Activated naive CD4-positive, alpha-beta T cell treated with anti-CD3 and anti-CD28 coated beads, Interleukin-2, amount 50 U/mL, for 24 hours (primary cell): ENCODE measurements at regions not wholly inside any gene's neighbourhood (a gene's known extent, or its start where the extent isn't known, plus 50 kb on each side); places are given as distances from the start of the nearest gene placed in this dataset.

Experiments used
- H3K27ac Mint-ChIP-seq: one replicate; pipeline ENCODE4 v1.8.0; 2021; ENCODE audit warnings: mild to moderate bottlenecking, mixed read lengths
- H3K27me3 Mint-ChIP-seq: one replicate; pipeline ENCODE4 v1.8.0; 2021; ENCODE audit warnings: mixed read lengths
- H3K36me3 Mint-ChIP-seq: one replicate; pipeline ENCODE4 v1.8.0; 2021; ENCODE audit warnings: mixed read lengths
- H3K4me1 Mint-ChIP-seq: one replicate; pipeline ENCODE4 v1.8.0; 2021; ENCODE audit warnings: mixed read lengths
- H3K4me3 Mint-ChIP-seq: one replicate; pipeline ENCODE4 v1.8.0; 2021; ENCODE audit warnings: mild to moderate bottlenecking, mixed read lengths
- H3K9me3 Mint-ChIP-seq: one replicate; pipeline ENCODE4 v1.8.0; 2021; ENCODE audit warnings: mixed read lengths

GRCh38 chr10:111338035-111338434 is 261.2 kb downstream of the ADRA2A start:
- no peak overlapping the region for H3K4me3 Mint-ChIP-seq
- no peaks in the 10 kb centered on the region for H3K36me3 Mint-ChIP-seq
- no peak overlapping the region for H3K27ac Mint-ChIP-seq
- H3K27me3 Mint-ChIP-seq, result peaks cover 4% of the 10 kb centered on the region
- H3K9me3 Mint-ChIP-seq, result peaks cover 12% of the 10 kb centered on the region
- H3K4me1 Mint-ChIP-seq, result no peaks in the 10 kb centered on the region

GRCh38 chr10:111338805-111339204 is 262.0 kb downstream of the ADRA2A start:
- H3K4me1 Mint-ChIP-seq, result no peaks in the 10 kb centered on the region
- no peak overlapping the region for H3K4me3 Mint-ChIP-seq
- H3K36me3 Mint-ChIP-seq, result no peaks in the 10 kb centered on the region
- peaks cover 4% of the 10 kb centered on the region for H3K27me3 Mint-ChIP-seq
- H3K27ac Mint-ChIP-seq, result no peak overlapping the region
- H3K9me3 Mint-ChIP-seq, result peaks cover 12% of the 10 kb centered on the region

- H3K4me1 Mint-ChIP-seq, result no peaks in the 10 kb centered on the region
- no peak overlapping the region for H3K4me3 Mint-ChIP-seq
- no peaks in the 10 kb centered on the region for H3K36me3 Mint-ChIP-seq
- H3K27ac Mint-ChIP-seq, result no peak overlapping the region
- peaks cover 5% of the 10 kb centered on the region for H3K27me3 Mint-ChIP-seq
- peaks cover 11% of the 10 kb centered on the region for H3K9me3 Mint-ChIP-seq
These were observed 268.0 kb downstream of the ADRA2A start for GRCh38 chr10:111344804-111345203.

GRCh38 chr10:111347386-111348013 is 270.7 kb downstream of the ADRA2A start:
- no peaks in the 10 kb centered on the region for H3K9me3 Mint-ChIP-seq
- no peak overlapping the region for H3K27ac Mint-ChIP-seq
- no peak overlapping the region for H3K4me3 Mint-ChIP-seq
- peaks cover 14% of the 10 kb centered on the region for H3K27me3 Mint-ChIP-seq
- no peaks in the 10 kb centered on the region for H3K4me1 Mint-ChIP-seq
- no peaks in the 10 kb centered on the region for H3K36me3 Mint-ChIP-seq

GRCh38 chr10:111348076-111348475 is 271.2 kb downstream of the ADRA2A start:
- Mint-ChIP-seq H3K27me3 (peaks cover 16% of the 10 kb centered on the region), H3K36me3 (no peaks in the 10 kb centered on the region), H3K27ac (no peak overlapping the region), H3K9me3 (no peaks in the 10 kb centered on the region), H3K4me1 (no peaks in the 10 kb centered on the region), H3K4me3 (no peak overlapping the region)

GRCh38 chr10:111354859-111355258 is 278.0 kb downstream of the ADRA2A start:
- H3K4me3 Mint-ChIP-seq, result no peak overlapping the region
- no peaks in the 10 kb centered on the region for H3K9me3 Mint-ChIP-seq
- H3K4me1 Mint-ChIP-seq, result no peaks in the 10 kb centered on the region
- no peaks in the 10 kb centered on the region for H3K36me3 Mint-ChIP-seq
- H3K27me3 Mint-ChIP-seq, result peaks cover 35% of the 10 kb centered on the region
- no peak overlapping the region for H3K27ac Mint-ChIP-seq

GRCh38 chr10:111356571-111356970 is 279.7 kb downstream of the ADRA2A start:
- Mint-ChIP-seq H3K4me3 (no peak overlapping the region), H3K27ac (no peak overlapping the region), H3K9me3 (no peaks in the 10 kb centered on the region), H3K4me1 (no peaks in the 10 kb centered on the region), H3K36me3 (no peaks in the 10 kb centered on the region), H3K27me3 (peaks cover 31% of the 10 kb centered on the region)

GRCh38 chr10:111357859-111358258 is 281.0 kb downstream of the ADRA2A start:
- no peaks in the 10 kb centered on the region for H3K4me1 Mint-ChIP-seq
- H3K27ac Mint-ChIP-seq, result no peak overlapping the region

GRCh38 chr10:111360260-111360925 is 283.6 kb downstream of the ADRA2A start:
- Mint-ChIP-seq H3K4me3 (no peak overlapping the region), H3K4me1 (no peaks in the 10 kb centered on the region), H3K27me3 (peaks cover 21% of the 10 kb centered on the region), H3K27ac (no peak overlapping the region), H3K36me3 (no peaks in the 10 kb centered on the region), H3K9me3 (no peaks in the 10 kb centered on the region)

More at GRCh38 chr10:111357859-111358258, 281.0 kb downstream of the ADRA2A start:
- no peak overlapping the region for H3K4me3 Mint-ChIP-seq
- H3K36me3 Mint-ChIP-seq, result no peaks in the 10 kb centered on the region
- peaks cover 26% of the 10 kb centered on the region for H3K27me3 Mint-ChIP-seq
- no peaks in the 10 kb centered on the region for H3K9me3 Mint-ChIP-seq

GRCh38 chr10:111367531-111367930 is 290.7 kb downstream of the ADRA2A start:
- no peak overlapping the region for H3K4me3 Mint-ChIP-seq
- H3K9me3 Mint-ChIP-seq, result no peaks in the 10 kb centered on the region
- H3K27ac Mint-ChIP-seq, result no peak overlapping the region
- no peaks in the 10 kb centered on the region for H3K4me1 Mint-ChIP-seq
- peaks cover 18% of the 10 kb centered on the region for H3K27me3 Mint-ChIP-seq
- H3K36me3 Mint-ChIP-seq, result no peaks in the 10 kb centered on the region

- H3K4me3 Mint-ChIP-seq, result no peak overlapping the region
These were observed 293.3 kb downstream of the ADRA2A start for GRCh38 chr10:111370101-111370500.

GRCh38 chr10:111373696-111374095 is 296.9 kb downstream of the ADRA2A start:
- no peaks in the 10 kb centered on the region for H3K9me3 Mint-ChIP-seq
- no peaks in the 10 kb centered on the region for H3K4me1 Mint-ChIP-seq
- H3K4me3 Mint-ChIP-seq, result no peak overlapping the region
- no peak overlapping the region for H3K27ac Mint-ChIP-seq
- H3K36me3 Mint-ChIP-seq, result no peaks in the 10 kb centered on the region
- H3K27me3 Mint-ChIP-seq, result peaks cover 21% of the 10 kb centered on the region

More at GRCh38 chr10:111370101-111370500, 293.3 kb downstream of the ADRA2A start:
- Mint-ChIP-seq H3K36me3 (no peaks in the 10 kb centered on the region), H3K4me1 (no peaks in the 10 kb centered on the region), H3K27ac (no peak overlapping the region), H3K27me3 (peaks cover 15% of the 10 kb centered on the region), H3K9me3 (no peaks in the 10 kb centered on the region)

- H3K9me3 Mint-ChIP-seq, result no peaks in the 10 kb centered on the region
- peaks cover 15% of the 10 kb centered on the region for H3K27me3 Mint-ChIP-seq
- H3K4me1 Mint-ChIP-seq, result no peaks in the 10 kb centered on the region
- no peaks in the 10 kb centered on the region for H3K36me3 Mint-ChIP-seq
- H3K27ac Mint-ChIP-seq, result no peak overlapping the region
- no peak overlapping the region for H3K4me3 Mint-ChIP-seq
These were observed 302.8 kb downstream of the ADRA2A start for GRCh38 chr10:111379534-111380187.

GRCh38 chr10:111384556-111384955 is 307.7 kb downstream of the ADRA2A start:
- peaks cover 11% of the 10 kb centered on the region for H3K27me3 Mint-ChIP-seq
- no peak overlapping the region for H3K4me3 Mint-ChIP-seq
- H3K36me3 Mint-ChIP-seq, result no peaks in the 10 kb centered on the region
- no peaks in the 10 kb centered on the region for H3K9me3 Mint-ChIP-seq
- no peaks in the 10 kb centered on the region for H3K4me1 Mint-ChIP-seq
- no peak overlapping the region for H3K27ac Mint-ChIP-seq

GRCh38 chr10:111390813-111391563 is 314.2 kb downstream of the ADRA2A start:
- no peaks in the 10 kb centered on the region for H3K4me1 Mint-ChIP-seq
- H3K27ac Mint-ChIP-seq, result no peak overlapping the region
- H3K9me3 Mint-ChIP-seq, result no peaks in the 10 kb centered on the region
- no peak overlapping the region for H3K4me3 Mint-ChIP-seq
- no peaks in the 10 kb centered on the region for H3K36me3 Mint-ChIP-seq
- peaks cover 6% of the 10 kb centered on the region for H3K27me3 Mint-ChIP-seq

GRCh38 chr10:111392159-111392558 is 315.3 kb downstream of the ADRA2A start:
- Mint-ChIP-seq H3K27ac (no peak overlapping the region), H3K9me3 (no peaks in the 10 kb centered on the region), H3K4me1 (no peaks in the 10 kb centered on the region), H3K4me3 (no peak overlapping the region), H3K36me3 (no peaks in the 10 kb centered on the region), H3K27me3 (peaks cover 3% of the 10 kb centered on the region)
